ENCODE measurements at regions not wholly inside any gene's neighbourhood (a gene's known extent, or its start where the extent isn't known, plus 50 kb on each side); places are given as distances from the start of the nearest gene placed in this dataset.

DNA sequence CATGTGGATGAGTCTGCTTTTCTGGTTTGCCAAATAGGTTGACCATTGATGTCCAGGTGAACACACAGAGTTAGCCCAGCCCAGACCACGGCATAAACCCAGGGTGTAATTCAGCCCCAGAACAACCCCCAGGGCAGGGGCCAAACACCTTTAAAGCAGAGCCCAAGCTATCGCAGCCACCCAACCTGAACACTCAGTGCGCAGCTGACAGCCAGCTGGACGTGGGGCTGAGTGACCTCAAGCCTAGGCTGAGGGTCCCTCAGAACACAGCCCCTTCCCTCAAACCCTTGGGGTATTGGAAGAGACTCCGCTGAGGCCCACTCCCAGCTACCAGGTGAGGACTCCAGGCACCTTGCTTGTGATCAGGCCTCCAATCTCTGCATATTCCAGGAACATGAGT is 161.5 kb upstream of the NECTIN1 start (continued):
- TF ChIP-seq REST (IDR thresholded peaks at IDR 0.05; ENCODE audit: unreplicated experiment) (no peak), CREB1 (CRISPR knock-in tag; IDR thresholded peaks at IDR 0.05; ENCODE audit: low read depth) (no peak), JUNB (IDR thresholded peaks at IDR 0.05; ENCODE audit: unreplicated experiment) (no peak), ZNF331 (CRISPR knock-in tag; IDR thresholded peaks at IDR 0.05; ENCODE audit: low read depth) (no peak), ZNF114 (CRISPR knock-in tag; IDR thresholded peaks at IDR 0.05) (no peak)
- TF ChIP-seq, protein P1, sequence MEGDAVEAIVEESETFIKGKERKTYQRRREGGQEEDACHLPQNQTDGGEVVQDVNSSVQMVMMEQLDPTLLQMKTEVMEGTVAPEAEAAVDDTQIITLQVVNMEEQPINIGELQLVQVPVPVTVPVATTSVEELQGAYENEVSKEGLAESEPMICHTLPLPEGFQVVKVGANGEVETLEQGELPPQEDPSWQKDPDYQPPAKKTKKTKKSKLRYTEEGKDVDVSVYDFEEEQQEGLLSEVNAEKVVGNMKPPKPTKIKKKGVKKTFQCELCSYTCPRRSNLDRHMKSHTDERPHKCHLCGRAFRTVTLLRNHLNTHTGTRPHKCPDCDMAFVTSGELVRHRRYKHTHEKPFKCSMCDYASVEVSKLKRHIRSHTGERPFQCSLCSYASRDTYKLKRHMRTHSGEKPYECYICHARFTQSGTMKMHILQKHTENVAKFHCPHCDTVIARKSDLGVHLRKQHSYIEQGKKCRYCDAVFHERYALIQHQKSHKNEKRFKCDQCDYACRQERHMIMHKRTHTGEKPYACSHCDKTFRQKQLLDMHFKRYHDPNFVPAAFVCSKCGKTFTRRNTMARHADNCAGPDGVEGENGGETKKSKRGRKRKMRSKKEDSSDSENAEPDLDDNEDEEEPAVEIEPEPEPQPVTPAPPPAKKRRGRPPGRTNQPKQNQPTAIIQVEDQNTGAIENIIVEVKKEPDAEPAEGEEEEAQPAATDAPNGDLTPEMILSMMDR (conservative IDR thresholded peaks at IDR 0.05; ENCODE audit: low read depth in 2 of 2), result no peak
- TF ChIP-seq, protein P2, sequence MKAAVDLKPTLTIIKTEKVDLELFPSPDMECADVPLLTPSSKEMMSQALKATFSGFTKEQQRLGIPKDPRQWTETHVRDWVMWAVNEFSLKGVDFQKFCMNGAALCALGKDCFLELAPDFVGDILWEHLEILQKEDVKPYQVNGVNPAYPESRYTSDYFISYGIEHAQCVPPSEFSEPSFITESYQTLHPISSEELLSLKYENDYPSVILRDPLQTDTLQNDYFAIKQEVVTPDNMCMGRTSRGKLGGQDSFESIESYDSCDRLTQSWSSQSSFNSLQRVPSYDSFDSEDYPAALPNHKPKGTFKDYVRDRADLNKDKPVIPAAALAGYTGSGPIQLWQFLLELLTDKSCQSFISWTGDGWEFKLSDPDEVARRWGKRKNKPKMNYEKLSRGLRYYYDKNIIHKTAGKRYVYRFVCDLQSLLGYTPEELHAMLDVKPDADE (IDR thresholded peaks at IDR 0.05), result no peak

DNA sequence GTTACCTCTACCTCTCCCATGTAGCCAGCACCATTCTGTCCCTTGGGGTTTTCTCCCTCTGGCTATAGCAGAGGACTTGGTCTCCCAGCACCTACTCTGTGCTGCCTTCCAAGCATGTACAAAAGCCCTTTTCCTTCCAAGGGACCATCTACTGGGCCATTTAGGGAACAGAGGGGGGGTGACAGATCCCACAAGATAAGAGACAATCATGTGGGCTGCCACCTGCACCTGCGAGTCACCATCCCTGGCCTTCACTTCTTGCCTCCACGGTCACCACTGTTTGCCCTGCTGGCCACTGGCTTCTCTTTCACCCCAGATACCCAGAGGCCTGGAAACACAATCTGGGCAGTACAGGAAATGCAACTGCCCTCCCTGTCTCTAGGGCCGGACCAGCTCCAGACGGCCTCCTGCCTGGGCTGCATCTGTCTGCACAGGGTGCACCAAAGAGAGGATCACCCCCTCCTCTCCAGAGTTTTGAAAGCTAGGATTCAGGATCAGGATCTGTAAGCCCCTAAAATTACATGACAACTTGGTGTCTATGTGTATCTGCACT is 160.8 kb upstream of the NECTIN1 start:
- ATAC-seq (no peak), DNase-seq (ENCODE audit: low spot score) (no peak)
- no peaks in the 10 kb centered on the region for H3F3A ChIP-seq (replicated peaks; ENCODE audit: low read depth)
- no peaks in the 10 kb centered on the region for H3K27me3 ChIP-seq (ENCODE audit: insufficient read depth)
- no peak overlapping the region for H2AFZ ChIP-seq
- peaks cover 13% of the 10 kb centered on the region for H3K27me3 Mint-ChIP-seq (ENCODE audit: insufficient read depth, low read depth, poor library complexity)
- no peaks in the 10 kb centered on the region for H3K9me3 Mint-ChIP-seq
- no peaks in the 10 kb centered on the region for H4K20me1 ChIP-seq (replicated peaks; ENCODE audit: insufficient read depth)
- H3K4me2 ChIP-seq, result no peak overlapping the region
- H3K4me3 ChIP-seq, result no peak overlapping the region
- peaks cover 4% of the 10 kb centered on the region; the same call in 1 of the 2 replicates for H3K9me2 ChIP-seq (ENCODE audit: insufficient read depth)
- no peak overlapping the region for H3K27ac Mint-ChIP-seq
- H3K4me3 Mint-ChIP-seq, result no peak overlapping the region
- no peak overlapping the region for H3K27ac ChIP-seq (ENCODE audit: low read depth)
- H3K4me1 Mint-ChIP-seq, result peaks cover 9% of the 10 kb centered on the region
- no peaks in the 10 kb centered on the region for H3K4me1 ChIP-seq (ENCODE audit: insufficient read depth)
- TF ChIP-seq ZNF331 (CRISPR knock-in tag; IDR thresholded peaks at IDR 0.05; ENCODE audit: low read depth), result no peak
- no peak for TF ChIP-seq JUNB (IDR thresholded peaks at IDR 0.05; ENCODE audit: unreplicated experiment)
- no peak for TF ChIP-seq EZH2phosphoT487 (IDR thresholded peaks at IDR 0.05; ENCODE audit: unreplicated experiment)
- no peak for TF ChIP-seq ZNF114 (CRISPR knock-in tag; IDR thresholded peaks at IDR 0.05)
- no peak for TF ChIP-seq NANOG (IDR thresholded peaks at IDR 0.05; ENCODE audit: borderline replicate concordance)
- no peak for TF ChIP-seq EZH2 (IDR thresholded peaks at IDR 0.05; ENCODE audit: low read depth, unreplicated experiment)
- no peak for TF ChIP-seq POLR2AphosphoS5 (IDR thresholded peaks at IDR 0.05; ENCODE audit: low read depth)
- no peak for TF ChIP-seq STAT1 (IDR thresholded peaks at IDR 0.05; ENCODE audit: unreplicated experiment)
- TF ChIP-seq CREB1 (CRISPR knock-in tag; IDR thresholded peaks at IDR 0.05; ENCODE audit: low read depth), result no peak
- no peak for TF ChIP-seq REST (IDR thresholded peaks at IDR 0.05; ENCODE audit: unreplicated experiment)
- H3K79me2 ChIP-seq (replicated peaks; ENCODE audit: insufficient read depth), result no peaks in the 10 kb centered on the region
- no peaks in the 10 kb centered on the region for H3K36me3 ChIP-seq (ENCODE audit: insufficient read depth)
- no peaks in the 10 kb centered on the region; the same call in 2 of the 3 replicates for H3K36me3 Mint-ChIP-seq (ENCODE audit: low read depth)
